ENCODE measurements at regions not wholly inside any gene's neighbourhood (a gene's known extent, or its start where the extent isn't known, plus 50 kb on each side); places are given as distances from the start of the nearest gene placed in this dataset.

DNA sequence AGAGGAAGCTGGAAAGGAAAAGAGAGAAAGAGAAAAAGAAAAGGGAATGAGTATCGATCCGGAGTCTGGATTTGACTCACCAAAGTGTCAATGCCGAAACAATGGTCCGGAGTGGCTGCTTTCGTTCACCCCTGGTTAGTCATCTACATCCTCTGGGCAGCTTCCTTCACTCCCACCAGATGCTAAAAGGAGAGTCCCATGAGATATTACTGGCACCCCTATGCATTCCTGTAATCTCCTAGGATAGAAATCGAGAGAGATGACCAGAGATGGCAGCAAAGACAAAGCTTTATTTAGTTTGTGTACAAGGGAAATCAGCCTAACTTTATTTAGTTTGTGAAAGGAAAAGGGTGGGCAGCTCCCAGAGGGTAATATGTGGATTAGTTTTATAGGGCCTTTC is 622.2 kb downstream of the ZPLD1 start:
- no peak for DNase-seq
- no peak overlapping the region for H3K27ac ChIP-seq
- H3K4me1 ChIP-seq (replicated peaks in 1 of 2) = peaks cover 0 to 8% of the 10 kb centered on the region in 2 donors
- WGBS, 4 donors = 84 to 91% (median 87%) methylated on average over 6 of the region's 6 CpGs
- TF ChIP-seq POLR2A (IDR thresholded peaks at IDR 0.05) (no peak), CTCF (IDR thresholded peaks at IDR 0.05) (no peak)
- no peak overlapping the region for H3K4me3 ChIP-seq
- no peaks in the 10 kb centered on the region for H3K9me3 ChIP-seq (replicated peaks in 1 of 3)
- intact Hi-C loops (cut with DNase I) = no loop called here
- H3K36me3 ChIP-seq (replicated peaks in 1 of 2) = no peaks in the 10 kb centered on the region
- H3K27me3 ChIP-seq = no peaks in the 10 kb centered on the region

- Histone ChIP-seq H3K27me3 (no peaks in the 10 kb centered on the region), H3K4me1 (replicated peaks in 1 of 2) (peaks cover 0 to 4% of the 10 kb centered on the region in 2 donors), H3K27ac (no peak overlapping the region), H3K4me3 (no peak overlapping the region), H3K9me3 (replicated peaks in 1 of 3) (no peaks in the 10 kb centered on the region), H3K36me3 (replicated peaks in 1 of 2) (no peaks in the 10 kb centered on the region)
- DNase-seq = no peak
- intact Hi-C loops (cut with DNase I) = no loop called here
- no peak for TF ChIP-seq CTCF (IDR thresholded peaks at IDR 0.05)
- no peak for TF ChIP-seq POLR2A (IDR thresholded peaks at IDR 0.05)
Observed at GRCh38 chr3:103057487-103057886, 622.7 kb downstream of the ZPLD1 start.

- WGBS, 4 donors = 78 to 86% (median 80%) methylated on average over 2 of the region's 2 CpGs
- DNase-seq = no peak
- H3K4me1 ChIP-seq (replicated peaks in 1 of 2) = no peaks in the 10 kb centered on the region
- no peaks in the 10 kb centered on the region for H3K27me3 ChIP-seq
- H3K36me3 ChIP-seq (replicated peaks in 1 of 2) = no peaks in the 10 kb centered on the region
- no peak overlapping the region for H3K4me3 ChIP-seq
- no peak overlapping the region for H3K27ac ChIP-seq
- H3K9me3 ChIP-seq (replicated peaks in 1 of 3) = no peaks in the 10 kb centered on the region
- TF ChIP-seq CTCF (IDR thresholded peaks at IDR 0.05) (no peak), POLR2A (IDR thresholded peaks at IDR 0.05) (no peak)
- intact Hi-C loops (cut with DNase I) = no loop called here
Observed at GRCh38 chr3:103059432-103059831, 624.6 kb downstream of the ZPLD1 start.

DNA sequence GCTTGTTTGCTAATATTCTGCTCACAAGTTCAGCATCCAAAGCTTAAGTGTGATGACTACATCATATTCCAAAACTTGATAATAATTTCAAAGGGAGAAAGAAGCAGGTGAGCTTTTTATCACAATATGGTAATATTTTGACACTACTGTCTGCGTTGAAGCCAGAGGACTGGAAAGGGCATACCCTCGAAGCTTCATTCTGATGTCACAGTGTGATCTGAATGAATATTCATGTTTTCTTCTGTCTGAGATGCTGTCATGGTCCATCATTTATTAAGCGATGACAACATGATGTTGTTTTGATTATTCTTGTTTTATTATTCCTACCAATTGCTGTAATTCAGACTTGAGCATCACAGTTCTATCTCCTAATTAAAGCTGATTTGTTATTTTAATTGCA is 625.4 kb downstream of the ZPLD1 start:
- DNase-seq = no peak
- H3K4me1 ChIP-seq (replicated peaks in 1 of 2) = no peaks in the 10 kb centered on the region
- H3K27me3 ChIP-seq = no peaks in the 10 kb centered on the region
- intact Hi-C loops (cut with DNase I) = no loop called here
- no peak overlapping the region for H3K4me3 ChIP-seq
- no peaks in the 10 kb centered on the region for H3K9me3 ChIP-seq (replicated peaks in 1 of 3)
- no peak overlapping the region for H3K27ac ChIP-seq
- WGBS, 4 donors = 82 to 92% (median 87%) methylated on average over 3 of the region's 3 CpGs
- H3K36me3 ChIP-seq (replicated peaks in 1 of 2) = no peaks in the 10 kb centered on the region
- TF ChIP-seq CTCF (IDR thresholded peaks at IDR 0.05) (no peak), POLR2A (IDR thresholded peaks at IDR 0.05) (no peak)
